ENCODE measurements at regions not wholly inside any gene's neighbourhood (a gene's known extent, or its start where the extent isn't known, plus 50 kb on each side); places are given as distances from the start of the nearest gene placed in this dataset.

DNA sequence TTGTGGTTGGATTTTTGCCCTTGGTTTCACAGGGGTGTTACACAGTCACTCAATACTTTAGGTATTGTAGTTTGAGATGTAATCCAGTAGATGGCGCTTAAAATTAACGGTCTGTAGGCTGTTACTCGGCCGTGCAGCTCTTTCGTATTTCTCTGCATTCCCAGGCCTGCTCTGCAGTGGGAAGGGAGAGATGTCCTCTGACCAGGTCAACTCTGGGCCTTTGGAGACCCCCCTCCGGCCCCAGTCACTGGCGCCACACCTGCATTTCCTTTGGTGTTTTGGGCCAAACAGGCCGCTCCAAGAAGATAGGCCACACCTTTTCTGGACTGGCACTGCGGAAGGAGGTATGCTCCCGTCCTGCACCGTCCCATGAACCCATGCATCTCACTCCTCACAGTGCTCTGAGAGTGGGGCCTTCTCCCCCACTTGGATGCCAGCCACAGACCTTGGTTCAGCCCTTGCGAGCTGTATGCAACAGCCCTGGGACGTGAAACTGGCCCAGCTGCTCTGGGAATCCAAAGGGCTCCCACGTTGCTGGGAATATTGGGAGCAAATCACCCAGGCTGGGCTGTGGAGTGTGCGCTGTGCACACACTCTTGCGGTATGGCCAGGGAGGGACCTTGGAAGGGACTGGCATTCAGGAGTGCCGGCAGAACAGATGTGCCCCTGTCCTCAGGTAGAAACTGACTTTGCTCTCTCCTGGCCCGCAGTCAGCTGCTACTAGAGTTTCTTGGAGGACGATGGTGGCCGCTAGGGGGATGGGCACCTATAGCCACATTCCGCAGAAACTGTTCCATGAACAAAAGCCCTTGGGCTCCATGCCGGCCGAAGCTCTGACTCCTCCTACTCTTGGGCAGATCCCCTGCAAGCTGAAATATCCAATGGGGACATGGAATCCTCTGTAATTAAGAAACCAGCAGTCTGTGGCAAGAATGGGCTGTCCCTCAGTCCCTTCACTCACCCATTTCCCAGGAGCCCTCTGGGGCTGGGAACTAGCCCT lies 410.5 kb upstream of the CADM2 start:
- TF ChIP-seq CTCF (IDR thresholded peaks at IDR 0.05; ENCODE audit: control extremely low read depth in 1 of 3, insufficient read depth in 1 of 3, low read depth in 1 of 3, low read length in 3 of 3) = peak in 2 of 3 experiments; percentile 56 to 65; a peak in 3 of 4 replicates
- no peak for TF ChIP-seq POLR2A (IDR thresholded peaks at IDR 0.05; ENCODE audit: control extremely low read depth in 1 of 2, low read depth in 2 of 2, low read length in 2 of 2)
- no peak for TF ChIP-seq BACH1 (IDR thresholded peaks at IDR 0.05; ENCODE audit: low read length)
- TF ChIP-seq ASH2L (IDR thresholded peaks at IDR 0.05; ENCODE audit: low read length) = peak; percentile 39
- TF ChIP-seq EP300 (IDR thresholded peaks at IDR 0.05; ENCODE audit: borderline replicate concordance in 1 of 2, low read depth in 2 of 2, low read length in 2 of 2) = no peak
